AG09319 (cell line): ENCODE measurements at regions not wholly inside any gene's neighbourhood (a gene's known extent, or its start where the extent isn't known, plus 50 kb on each side); places are given as distances from the start of the nearest gene placed in this dataset.
A peak's percentile ranks its signal among the peaks of the same experiment; 100 is the strongest.
"Not testable (repeated sequence)": the region's sequence is repeated elsewhere in the genome, so short reads cannot be mapped to it uniquely, and the experiment has no call there.

Experiments
- DNase-seq: peaks from one replicate; pipeline ENCODE4 v3.0.0-alpha.2; 2010; ENCODE audit warnings: low read depth; ENCODE audit errors: extremely low read depth
- TF ChIP-seq, protein P1 (sequence below): IDR thresholded peaks from 2 replicates; pipeline ENCODE4 v1.5.1; 2011; ENCODE audit warnings: low read depth, mild to moderate bottlenecking, inconsistent platforms, low read length, moderate library complexity

DNA sequence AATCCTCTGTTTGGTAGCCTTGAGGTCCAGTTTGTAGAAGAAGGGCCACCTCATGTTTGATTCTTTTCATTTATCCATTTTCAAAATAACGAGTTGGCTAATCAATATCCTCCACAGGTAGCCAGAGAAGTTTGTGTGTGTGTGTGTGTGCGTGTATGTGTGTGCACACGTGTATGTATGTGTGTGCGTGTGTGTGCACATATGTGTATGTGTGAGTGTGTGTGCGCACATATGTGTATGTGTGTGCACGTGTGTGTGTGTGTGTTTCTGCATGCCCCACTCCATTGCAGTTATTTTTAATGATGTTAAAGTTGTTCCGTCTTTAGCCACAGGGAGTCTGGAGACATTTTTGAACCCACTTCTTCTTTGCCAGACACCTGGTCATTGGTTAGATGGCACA, 112.8 kb upstream of the PRKCQ start:
- TF ChIP-seq, protein P1, sequence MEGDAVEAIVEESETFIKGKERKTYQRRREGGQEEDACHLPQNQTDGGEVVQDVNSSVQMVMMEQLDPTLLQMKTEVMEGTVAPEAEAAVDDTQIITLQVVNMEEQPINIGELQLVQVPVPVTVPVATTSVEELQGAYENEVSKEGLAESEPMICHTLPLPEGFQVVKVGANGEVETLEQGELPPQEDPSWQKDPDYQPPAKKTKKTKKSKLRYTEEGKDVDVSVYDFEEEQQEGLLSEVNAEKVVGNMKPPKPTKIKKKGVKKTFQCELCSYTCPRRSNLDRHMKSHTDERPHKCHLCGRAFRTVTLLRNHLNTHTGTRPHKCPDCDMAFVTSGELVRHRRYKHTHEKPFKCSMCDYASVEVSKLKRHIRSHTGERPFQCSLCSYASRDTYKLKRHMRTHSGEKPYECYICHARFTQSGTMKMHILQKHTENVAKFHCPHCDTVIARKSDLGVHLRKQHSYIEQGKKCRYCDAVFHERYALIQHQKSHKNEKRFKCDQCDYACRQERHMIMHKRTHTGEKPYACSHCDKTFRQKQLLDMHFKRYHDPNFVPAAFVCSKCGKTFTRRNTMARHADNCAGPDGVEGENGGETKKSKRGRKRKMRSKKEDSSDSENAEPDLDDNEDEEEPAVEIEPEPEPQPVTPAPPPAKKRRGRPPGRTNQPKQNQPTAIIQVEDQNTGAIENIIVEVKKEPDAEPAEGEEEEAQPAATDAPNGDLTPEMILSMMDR, result no peak
- DNase-seq, result no peak

DNA sequence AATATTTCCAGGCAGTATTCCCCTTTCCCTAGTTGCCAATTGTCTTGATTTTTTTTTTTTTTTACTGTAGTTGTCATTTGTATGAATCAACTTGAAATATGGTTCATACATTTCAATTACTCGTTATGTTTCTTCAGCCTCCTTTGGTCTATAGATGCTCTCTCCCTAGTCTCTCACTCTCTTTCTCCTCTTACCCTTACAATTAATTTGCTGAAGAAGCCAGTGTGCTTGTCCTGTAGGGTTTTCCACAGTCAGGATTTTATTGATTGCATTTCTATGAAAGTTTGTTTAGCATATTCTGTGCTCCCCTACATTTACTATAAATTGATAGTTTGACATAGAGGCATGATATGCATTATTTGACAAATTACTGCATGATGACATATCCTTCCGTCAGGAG, 112.0 kb upstream of the PRKCQ start:
- DNase-seq, result no peak
- TF ChIP-seq, protein P1, result no peak

DNA sequence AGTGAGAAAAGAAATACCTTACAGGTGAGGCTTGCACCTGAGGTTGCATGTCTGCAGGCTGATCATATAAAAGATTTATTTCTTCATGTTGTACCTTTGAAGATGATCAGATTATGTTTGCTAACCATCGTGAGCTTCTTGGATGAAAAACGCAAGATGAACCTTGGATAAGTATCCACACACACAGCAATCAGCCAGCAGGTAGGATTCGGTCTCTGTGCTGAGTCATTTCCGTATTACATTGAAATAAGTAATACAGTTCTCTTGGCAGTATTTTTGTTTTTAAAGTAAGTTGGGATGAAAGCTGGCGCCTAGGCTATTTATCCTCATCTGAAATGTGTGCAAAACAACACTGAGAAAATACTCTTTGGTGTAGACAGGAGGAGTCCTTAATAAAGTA, 109.0 kb upstream of the PRKCQ start:
- TF ChIP-seq, protein P1, result no peak
- DNase-seq, result no peak

DNA sequence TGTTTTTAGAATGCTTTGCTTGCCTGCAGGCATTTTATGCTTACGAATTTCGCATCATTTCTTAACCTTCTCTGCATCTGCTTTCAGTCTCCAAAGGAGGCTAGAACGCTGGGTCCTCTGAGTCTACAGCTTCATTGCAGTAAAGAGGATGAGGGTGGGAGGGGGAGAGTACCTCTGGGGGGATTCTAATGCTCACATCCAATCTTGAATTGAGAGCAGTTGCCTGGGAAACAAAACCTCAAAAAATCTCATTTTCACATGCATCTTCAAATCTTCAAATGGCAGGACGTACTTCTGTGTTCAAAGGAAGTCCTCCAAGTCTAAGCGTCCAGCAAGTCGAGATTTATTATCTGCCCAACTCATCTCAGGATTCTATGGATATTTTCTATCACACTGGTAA, 100.7 kb upstream of the PRKCQ start:
- DNase-seq, result no peak
- TF ChIP-seq, protein P1, result no peak

DNA sequence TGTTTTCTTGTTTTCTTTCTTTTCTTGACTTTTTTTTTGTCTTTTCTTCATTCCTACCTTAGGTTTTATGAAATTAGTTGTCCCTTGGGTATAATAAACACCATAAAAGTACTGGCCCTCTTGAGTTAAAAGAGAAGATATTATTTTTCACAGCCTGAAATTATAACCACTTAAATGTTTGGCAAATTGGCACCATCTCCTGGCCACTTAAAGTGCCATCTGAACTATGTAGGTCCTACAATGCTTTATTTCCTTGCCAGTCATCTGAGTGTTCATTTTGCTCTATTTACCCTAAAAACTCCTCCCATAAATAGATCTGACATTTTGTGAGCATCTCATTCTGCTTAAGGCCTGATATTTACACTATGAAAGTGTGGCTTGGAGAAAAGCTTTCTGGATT, 98.9 kb upstream of the PRKCQ start:
- TF ChIP-seq, protein P1, result no peak
- no peak for DNase-seq

DNA sequence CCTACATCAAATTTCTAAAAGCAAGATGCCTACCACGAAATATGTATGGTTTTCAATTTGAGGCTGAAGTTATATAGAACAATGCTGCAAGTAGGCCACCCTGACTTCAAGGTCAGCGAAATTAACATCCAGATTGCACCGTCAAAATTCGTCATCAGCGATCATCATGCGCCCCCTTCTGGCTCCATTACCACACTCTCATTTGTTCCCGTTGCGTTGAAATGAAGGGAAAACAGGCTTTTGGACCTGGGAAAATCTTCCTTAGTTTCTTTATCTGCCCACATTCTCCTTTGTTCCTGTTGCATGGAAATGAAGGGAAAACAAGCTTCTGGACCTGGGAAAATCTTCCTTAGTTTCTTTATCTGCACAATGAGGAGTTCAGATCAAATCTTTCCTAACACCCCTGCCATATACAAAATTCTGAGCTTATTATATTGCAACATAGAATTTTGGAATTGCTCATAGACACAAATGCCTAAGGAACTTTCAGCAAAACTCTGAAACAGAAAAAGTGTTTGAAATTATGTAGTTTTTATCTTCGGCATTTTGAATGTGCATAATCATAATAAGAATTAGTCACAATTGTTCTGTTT, 98.2 kb upstream of the PRKCQ start:
- DNase-seq, result no peak

DNA sequence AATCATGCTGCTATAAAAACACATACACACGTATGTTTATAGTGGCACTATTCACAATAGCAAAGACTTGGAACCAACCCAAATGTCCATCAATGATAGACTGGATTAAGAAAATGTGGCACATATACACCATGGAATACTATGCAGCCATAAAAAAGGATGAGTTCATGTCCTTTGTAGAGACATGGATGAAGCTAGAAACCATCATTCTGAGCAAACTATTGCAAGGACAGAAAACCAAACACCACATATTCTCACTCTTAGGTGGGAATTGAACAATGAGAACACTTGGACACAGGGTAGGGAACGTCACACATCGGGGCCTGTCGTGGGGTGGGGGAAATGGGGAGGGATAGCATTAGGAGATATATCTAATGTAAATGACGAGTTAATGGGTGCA, 97.1 kb upstream of the PRKCQ start:
- not testable (repeated sequence) for DNase-seq

More for the DNA sequence above, 98.2 kb upstream of the PRKCQ start:
- TF ChIP-seq, protein P1, result peak; percentile 57

DNA sequence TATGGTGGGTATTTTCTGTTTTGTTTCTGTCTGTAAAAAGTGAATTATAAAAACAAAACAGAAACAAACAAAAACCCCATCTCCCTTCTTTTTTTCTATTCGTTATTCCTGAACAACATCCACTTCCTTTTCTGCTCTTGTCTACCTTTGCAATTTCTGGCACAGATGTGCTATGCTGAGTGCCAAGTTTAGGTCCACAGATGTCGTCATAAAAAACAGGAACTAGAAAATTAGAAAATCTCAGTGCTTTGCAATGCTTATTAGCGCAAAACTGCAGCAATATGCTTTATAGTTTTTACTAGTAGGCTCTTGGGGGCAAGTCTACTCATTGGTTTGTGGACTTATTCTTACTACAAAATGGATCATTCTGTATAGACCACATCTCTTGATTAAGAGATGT, 94.2 kb upstream of the PRKCQ start:
- no peak for DNase-seq
- TF ChIP-seq, protein P1, result no peak
